PFSK-1 (cell line): ENCODE measurements at regions not wholly inside any gene's neighbourhood (a gene's known extent, or its start where the extent isn't known, plus 50 kb on each side); places are given as distances from the start of the nearest gene placed in this dataset.

ENCODE experiments used
- FOXP2 ChIP-seq: optimal IDR thresholded peaks from 2 replicates; pipeline ENCODE3; 2011; ENCODE audit warnings: borderline replicate concordance, control low read depth, inconsistent platforms; ENCODE audit not compliant: insufficient read depth; ENCODE audit errors: extremely low read length, extremely low read depth
- POLR2AphosphoS5 ChIP-seq: IDR thresholded peaks from 2 replicates; pipeline ENCODE4 v1.6.1; 2012; ENCODE audit warnings: low read depth, mild to moderate bottlenecking, control low read depth, low read length, moderate library complexity
- SIN3A ChIP-seq: IDR thresholded peaks from 2 replicates; pipeline ENCODE4 v1.6.1; 2012; ENCODE audit warnings: mild to moderate bottlenecking, low read length, moderate library complexity, borderline replicate concordance; ENCODE audit not compliant: insufficient read depth
- TAF1 ChIP-seq: IDR thresholded peaks from 2 replicates; pipeline ENCODE4 v1.6.1; 2012; ENCODE audit warnings: low read length, control low read depth, borderline replicate concordance; ENCODE audit not compliant: insufficient read depth
- TF ChIP-seq, protein P1 (sequence below), 2 experiments: IDR thresholded peaks; 2 replicates each; pipeline versions ENCODE4 v1.6.1 to v1.8.0; 2011 to 2012; ENCODE audit warnings: low read depth in 2 of 2, low read length in 2 of 2, control low read depth in 1 of 2, inconsistent platforms in 1 of 2, mild to moderate bottlenecking in 1 of 2, moderate library complexity in 1 of 2; ENCODE audit not compliant: insufficient read depth in 1 of 2

DNA sequence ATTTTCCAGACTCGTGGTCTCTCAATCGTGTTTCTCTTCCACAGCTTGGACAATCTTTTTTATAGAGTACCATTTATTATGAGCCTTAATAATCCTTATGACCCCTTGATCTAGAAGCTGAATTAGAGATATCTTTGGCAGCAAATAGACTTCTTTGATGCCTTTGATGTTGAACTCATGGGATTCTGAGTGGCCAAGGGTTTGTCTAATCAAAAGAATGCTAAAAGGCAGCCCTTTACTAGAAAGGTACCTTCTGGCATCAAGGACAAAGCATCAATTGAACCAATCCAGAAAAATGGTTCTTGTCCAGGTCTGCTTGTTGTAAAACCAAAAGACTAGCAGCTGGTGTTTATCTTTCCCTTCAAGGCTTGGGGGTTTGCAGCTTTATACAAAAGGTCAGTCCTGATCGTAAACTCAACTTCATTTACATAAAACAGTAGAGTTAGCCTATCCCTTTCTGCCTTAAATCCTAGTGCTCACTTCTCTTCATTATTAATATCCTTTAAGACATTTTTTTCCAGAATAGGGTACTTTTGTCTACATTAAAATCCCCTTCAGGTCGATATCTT is 411.3 kb downstream of the FAT4 start:
- TF ChIP-seq, protein P1, sequence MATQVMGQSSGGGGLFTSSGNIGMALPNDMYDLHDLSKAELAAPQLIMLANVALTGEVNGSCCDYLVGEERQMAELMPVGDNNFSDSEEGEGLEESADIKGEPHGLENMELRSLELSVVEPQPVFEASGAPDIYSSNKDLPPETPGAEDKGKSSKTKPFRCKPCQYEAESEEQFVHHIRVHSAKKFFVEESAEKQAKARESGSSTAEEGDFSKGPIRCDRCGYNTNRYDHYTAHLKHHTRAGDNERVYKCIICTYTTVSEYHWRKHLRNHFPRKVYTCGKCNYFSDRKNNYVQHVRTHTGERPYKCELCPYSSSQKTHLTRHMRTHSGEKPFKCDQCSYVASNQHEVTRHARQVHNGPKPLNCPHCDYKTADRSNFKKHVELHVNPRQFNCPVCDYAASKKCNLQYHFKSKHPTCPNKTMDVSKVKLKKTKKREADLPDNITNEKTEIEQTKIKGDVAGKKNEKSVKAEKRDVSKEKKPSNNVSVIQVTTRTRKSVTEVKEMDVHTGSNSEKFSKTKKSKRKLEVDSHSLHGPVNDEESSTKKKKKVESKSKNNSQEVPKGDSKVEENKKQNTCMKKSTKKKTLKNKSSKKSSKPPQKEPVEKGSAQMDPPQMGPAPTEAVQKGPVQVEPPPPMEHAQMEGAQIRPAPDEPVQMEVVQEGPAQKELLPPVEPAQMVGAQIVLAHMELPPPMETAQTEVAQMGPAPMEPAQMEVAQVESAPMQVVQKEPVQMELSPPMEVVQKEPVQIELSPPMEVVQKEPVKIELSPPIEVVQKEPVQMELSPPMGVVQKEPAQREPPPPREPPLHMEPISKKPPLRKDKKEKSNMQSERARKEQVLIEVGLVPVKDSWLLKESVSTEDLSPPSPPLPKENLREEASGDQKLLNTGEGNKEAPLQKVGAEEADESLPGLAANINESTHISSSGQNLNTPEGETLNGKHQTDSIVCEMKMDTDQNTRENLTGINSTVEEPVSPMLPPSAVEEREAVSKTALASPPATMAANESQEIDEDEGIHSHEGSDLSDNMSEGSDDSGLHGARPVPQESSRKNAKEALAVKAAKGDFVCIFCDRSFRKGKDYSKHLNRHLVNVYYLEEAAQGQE (IDR thresholded peaks at IDR 0.05; ENCODE audit: insufficient read depth in 1 of 2, low read depth in 2 of 2, low read length in 2 of 2) = no peak
- TF ChIP-seq FOXP2 (no peak), TAF1 (no peak), SIN3A (no peak), POLR2AphosphoS5 (no peak)

DNA sequence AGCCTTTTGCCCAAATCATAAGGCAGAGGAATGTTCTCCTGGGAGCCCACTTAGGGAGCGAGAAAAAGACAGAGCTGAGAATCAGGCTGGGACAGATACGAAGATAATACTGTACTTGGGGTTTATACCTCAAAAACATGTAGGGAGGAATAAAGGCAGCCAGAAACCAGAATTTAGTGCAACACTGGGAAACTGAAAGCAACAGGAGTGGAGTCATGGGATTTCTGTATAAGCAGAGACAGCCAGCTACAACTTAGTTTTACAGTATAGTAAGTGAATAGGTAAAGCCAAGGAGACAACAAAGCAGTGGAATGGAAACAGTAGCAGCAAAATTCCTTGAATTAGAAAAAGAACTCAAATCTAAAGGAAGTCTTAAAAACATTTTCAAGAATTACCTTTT is 413.2 kb downstream of the FAT4 start:
- TF ChIP-seq, protein P1 (IDR thresholded peaks at IDR 0.05; ENCODE audit: insufficient read depth in 1 of 2, low read depth in 2 of 2, low read length in 2 of 2) = no peak
- TF ChIP-seq FOXP2 = no peak
- TF ChIP-seq POLR2AphosphoS5 = no peak
- no peak for TF ChIP-seq SIN3A
- TF ChIP-seq TAF1 = no peak

DNA sequence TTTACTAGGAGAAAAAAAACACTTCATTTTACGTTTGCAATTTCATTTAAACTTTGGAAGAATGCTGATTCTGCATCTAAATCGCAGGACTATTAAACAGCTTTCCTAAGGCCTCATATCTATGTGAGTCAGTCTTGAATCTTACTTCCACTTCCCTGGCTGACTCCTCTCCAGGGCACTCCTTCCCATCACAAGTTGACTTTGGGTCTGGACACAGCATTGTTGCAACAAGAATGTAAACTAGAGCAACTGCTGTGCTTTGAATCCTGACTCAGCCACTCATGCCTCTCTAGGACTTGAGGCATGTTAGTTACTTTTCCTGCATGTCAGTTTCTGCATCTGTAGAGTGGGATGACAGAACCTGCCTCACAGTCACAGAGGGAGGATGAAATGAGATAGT is 413.8 kb downstream of the FAT4 start:
- TF ChIP-seq, protein P1 (IDR thresholded peaks at IDR 0.05; ENCODE audit: insufficient read depth in 1 of 2, low read depth in 2 of 2, low read length in 2 of 2) = no peak
- TF ChIP-seq SIN3A (no peak), POLR2AphosphoS5 (no peak), FOXP2 (no peak), TAF1 (no peak)

DNA sequence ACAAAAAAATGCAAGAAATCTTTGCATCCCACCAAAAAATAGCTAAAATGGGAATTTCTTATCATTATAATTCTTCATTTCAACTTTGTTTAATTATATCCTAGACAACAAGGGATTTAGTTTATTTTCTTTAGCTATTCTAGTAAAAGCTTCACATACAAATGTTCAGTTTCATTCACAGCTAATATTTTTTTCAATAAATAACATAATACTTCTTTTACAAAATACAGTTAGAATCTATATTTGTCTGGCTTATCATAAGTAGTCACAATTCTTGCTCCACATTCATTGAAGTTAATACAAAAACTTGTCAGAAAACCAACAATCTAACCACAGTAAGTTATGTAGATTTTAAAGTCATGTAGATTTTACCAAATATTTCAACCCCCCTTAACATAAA is 414.4 kb downstream of the FAT4 start:
- TF ChIP-seq SIN3A = no peak
- no peak for TF ChIP-seq TAF1

DNA sequence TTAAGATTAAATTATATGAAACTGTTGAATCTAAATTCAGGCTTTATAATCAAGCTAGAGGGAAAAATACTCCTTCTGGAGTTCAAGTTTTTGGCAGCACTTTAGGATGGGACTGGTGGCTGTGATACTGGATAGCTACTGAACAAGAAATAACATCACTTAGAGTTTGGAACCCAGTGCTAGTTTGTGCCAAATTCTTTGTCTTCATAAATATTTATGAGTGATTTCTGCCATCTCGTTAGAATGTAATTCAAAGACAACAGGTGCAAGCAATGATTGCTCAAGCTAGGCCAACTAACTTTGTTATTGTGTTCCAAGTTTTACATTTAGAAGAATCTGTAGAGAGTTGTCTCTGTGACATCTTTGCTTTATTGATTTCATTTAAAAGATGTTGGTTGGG is 417.9 kb downstream of the FAT4 start:
- TF ChIP-seq TAF1 (no peak), FOXP2 (no peak), SIN3A (no peak)

DNA sequence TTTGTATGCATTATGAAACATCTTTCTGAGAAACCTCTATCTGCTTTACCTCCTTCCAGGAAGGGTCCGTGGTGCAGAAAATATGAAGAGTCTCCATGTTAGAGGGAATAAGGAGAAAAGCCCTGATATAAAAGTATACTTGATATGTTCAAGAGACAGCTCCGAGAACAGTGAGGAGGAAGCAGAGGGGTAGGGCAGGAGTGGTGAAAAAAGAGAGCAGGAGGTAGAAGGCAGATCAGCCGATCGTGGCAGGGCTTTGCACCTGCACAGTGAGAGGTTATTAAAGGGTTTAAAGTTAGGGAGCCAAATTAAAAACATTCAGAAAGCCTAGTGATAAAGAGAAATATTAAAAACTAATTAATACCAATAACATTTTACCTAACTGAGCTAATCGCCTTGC is 419.7 kb downstream of the FAT4 start:
- no peak for TF ChIP-seq POLR2AphosphoS5
- TF ChIP-seq, protein P1 (IDR thresholded peaks at IDR 0.05; ENCODE audit: insufficient read depth in 1 of 2, low read depth in 2 of 2, low read length in 2 of 2) = no peak
- TF ChIP-seq SIN3A = no peak
- TF ChIP-seq FOXP2 = no peak
- no peak for TF ChIP-seq TAF1
